HepG2 (cell line): ENCODE measurements at regions not wholly inside any gene's neighbourhood (a gene's known extent, or its start where the extent isn't known, plus 50 kb on each side); places are given as distances from the start of the nearest gene placed in this dataset.

Experiments
- ETV6 ChIP-seq: sonication (generic); formaldehyde crosslinking; conservative IDR thresholded peaks from 2 replicates; pipeline ENCODE4 v1.4.0; 2020; ENCODE audit warnings: missing genetic modification reagents
- GATA4 ChIP-seq: sonication (generic); IDR thresholded peaks from 2 replicates; pipeline ENCODE4 v1.6.1; 2016; ENCODE audit warnings: antibody characterized with exemption, low read depth, borderline replicate concordance
- IRF2 ChIP-seq: IDR thresholded peaks from 2 replicates; pipeline ENCODE4 v1.6.1; 2018; ENCODE audit warnings: missing genetic modification reagents, missing compliant biosample characterization
- MYC ChIP-seq: sonication (generic); formaldehyde crosslinking; IDR thresholded peaks from 2 replicates; pipeline ENCODE4 v1.9.0; 2021; ENCODE audit warnings: missing genetic modification reagents, borderline replicate concordance
- NR2F1 ChIP-seq, 2 experiments: fragments of 450-650 bp in 1 of 2; formaldehyde crosslinking in 1 of 2; IDR thresholded peaks; 2 replicates each; pipeline versions ENCODE4 v1.5.0 to v1.6.1; 2016 to 2020; ENCODE audit warnings: mild to moderate bottlenecking in 1 of 2, missing compliant biosample characterization in 1 of 2, missing genetic modification reagents in 1 of 2, moderate library complexity in 1 of 2
- PHB2 ChIP-seq: fragments of 450-650 bp; IDR thresholded peaks from 2 replicates; pipeline ENCODE4 v1.6.1; 2018; ENCODE audit not compliant: partially characterized antibody
- POLR2AphosphoS2 ChIP-seq: IDR thresholded peaks from 2 replicates; pipeline ENCODE4 v1.6.1; 2011; ENCODE audit warnings: low read depth, low read length, improper control_type of control experiment
- RXRB ChIP-seq: IDR thresholded peaks from 2 replicates; pipeline ENCODE4 v1.6.1; 2016; ENCODE audit warnings: borderline replicate concordance, missing genetic modification reagents, missing compliant biosample characterization
- WIZ ChIP-seq: sonication (generic); formaldehyde crosslinking; IDR thresholded peaks from 2 replicates; pipeline ENCODE4 v1.5.1; 2020; ENCODE audit warnings: mild to moderate bottlenecking, missing genetic modification reagents
- ZFP36 ChIP-seq: fragments of 150-350 bp; IDR thresholded peaks from 2 replicates; pipeline ENCODE4 v1.6.1; 2018; ENCODE audit warnings: borderline replicate concordance, low read length, low read depth; ENCODE audit not compliant: partially characterized antibody
- ZIK1 ChIP-seq: sonication (generic); formaldehyde crosslinking; IDR thresholded peaks from 2 replicates; pipeline ENCODE4 v1.5.0; 2020; ENCODE audit warnings: mild to moderate bottlenecking, low read depth, missing genetic modification reagents, borderline replicate concordance
- ZNF672 ChIP-seq: sonication (generic); formaldehyde crosslinking; IDR thresholded peaks from 2 replicates; pipeline ENCODE4 v1.8.1; 2022; ENCODE audit warnings: missing genetic modification reagents
- TF ChIP-seq, protein P1 (sequence below): sonication (generic); formaldehyde crosslinking; IDR thresholded peaks from 2 replicates; pipeline ENCODE4 v1.5.0; 2020; ENCODE audit warnings: mild to moderate bottlenecking, missing genetic modification reagents, moderate library complexity

DNA sequence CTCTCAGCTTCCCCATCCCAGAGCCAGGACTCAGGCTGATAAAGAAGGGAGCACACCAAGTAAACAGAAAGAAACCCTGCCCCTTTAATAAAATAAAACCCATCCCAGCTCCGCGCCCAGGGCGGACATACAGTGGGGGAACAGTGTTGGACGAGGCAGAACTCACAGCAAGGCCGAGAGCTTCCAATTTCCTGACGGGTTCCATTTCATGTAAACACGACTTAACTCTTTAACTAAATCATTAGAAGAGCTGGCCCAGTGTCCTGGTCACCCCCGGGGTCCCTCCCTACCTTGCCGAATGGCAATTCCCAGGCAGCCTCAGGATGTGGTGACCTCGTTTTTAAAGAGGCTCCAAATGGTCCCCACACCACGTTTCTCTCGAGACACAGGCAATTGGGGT is 340.7 kb downstream of the FOXL1 start:
- TF ChIP-seq GATA4 (no peak), WIZ (no peak), RXRB (CRISPR knock-in tag) (no peak), IRF2 (CRISPR knock-in tag) (no peak), ZIK1 (no peak), ZFP36 (no peak), POLR2AphosphoS2 (no peak), PHB2 (no peak), ETV6 (CRISPR knock-in tag) (no peak), ZNF672 (CRISPR knock-in tag) (no peak), MYC (CRISPR knock-in tag) (no peak), NR2F1 (CRISPR knock-in tag; IDR thresholded peaks at IDR 0.05) (no peak)
- TF ChIP-seq, protein P1, sequence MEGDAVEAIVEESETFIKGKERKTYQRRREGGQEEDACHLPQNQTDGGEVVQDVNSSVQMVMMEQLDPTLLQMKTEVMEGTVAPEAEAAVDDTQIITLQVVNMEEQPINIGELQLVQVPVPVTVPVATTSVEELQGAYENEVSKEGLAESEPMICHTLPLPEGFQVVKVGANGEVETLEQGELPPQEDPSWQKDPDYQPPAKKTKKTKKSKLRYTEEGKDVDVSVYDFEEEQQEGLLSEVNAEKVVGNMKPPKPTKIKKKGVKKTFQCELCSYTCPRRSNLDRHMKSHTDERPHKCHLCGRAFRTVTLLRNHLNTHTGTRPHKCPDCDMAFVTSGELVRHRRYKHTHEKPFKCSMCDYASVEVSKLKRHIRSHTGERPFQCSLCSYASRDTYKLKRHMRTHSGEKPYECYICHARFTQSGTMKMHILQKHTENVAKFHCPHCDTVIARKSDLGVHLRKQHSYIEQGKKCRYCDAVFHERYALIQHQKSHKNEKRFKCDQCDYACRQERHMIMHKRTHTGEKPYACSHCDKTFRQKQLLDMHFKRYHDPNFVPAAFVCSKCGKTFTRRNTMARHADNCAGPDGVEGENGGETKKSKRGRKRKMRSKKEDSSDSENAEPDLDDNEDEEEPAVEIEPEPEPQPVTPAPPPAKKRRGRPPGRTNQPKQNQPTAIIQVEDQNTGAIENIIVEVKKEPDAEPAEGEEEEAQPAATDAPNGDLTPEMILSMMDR (CRISPR knock-in tag): no peak
